Lower leg skin (tissue), 4 donors: ENCODE measurements at regions not wholly inside any gene's neighbourhood (a gene's known extent, or its start where the extent isn't known, plus 50 kb on each side); places are given as distances from the start of the nearest gene placed in this dataset.

Experiments
- DNase-seq, 2 donors: peaks; one replicate each; pipeline ENCODE4 v3.0.0-alpha.2; 2019; ENCODE audit warnings: low spot score in 2 of 2
- H3K4me3 ChIP-seq: fragments of 200-600 bp; sonication (generic); 2 replicates; pipeline ENCODE4 v1.5.1; 2017; ENCODE audit warnings: mild to moderate bottlenecking, low read depth; ENCODE audit not compliant: poor library complexity, severe bottlenecking
- CTCF ChIP-seq, 3 donors: fragments of 450-650 bp; IDR thresholded peaks; one replicate each; pipeline ENCODE4 v1.5.1; 2016; ENCODE audit warnings: antibody characterized with exemption in 3 of 3, mild to moderate bottlenecking in 3 of 3, moderate library complexity in 2 of 3
- POLR2A ChIP-seq, 2 donors: fragments of 450-650 bp; IDR thresholded peaks; one replicate each; pipeline ENCODE4 v1.6.1; 2016 to 2017; ENCODE audit warnings: antibody characterized with exemption in 2 of 2, mild to moderate bottlenecking in 1 of 2, moderate library complexity in 1 of 2
- WGBS, 2 donors: methylation state at CpG; one replicate each; pipeline ENCODE4 v1.1.5; 2018; 5-methylcytosine and 5-hydroxymethylcytosine counted together
- intact Hi-C: fragments of 100-400 bp; cut with DNase I; formaldehyde crosslinking; loops from one replicate; pipeline ENCODE4 v1.15.0; 2023; ENCODE audit warnings: low total_unique reads

DNA sequence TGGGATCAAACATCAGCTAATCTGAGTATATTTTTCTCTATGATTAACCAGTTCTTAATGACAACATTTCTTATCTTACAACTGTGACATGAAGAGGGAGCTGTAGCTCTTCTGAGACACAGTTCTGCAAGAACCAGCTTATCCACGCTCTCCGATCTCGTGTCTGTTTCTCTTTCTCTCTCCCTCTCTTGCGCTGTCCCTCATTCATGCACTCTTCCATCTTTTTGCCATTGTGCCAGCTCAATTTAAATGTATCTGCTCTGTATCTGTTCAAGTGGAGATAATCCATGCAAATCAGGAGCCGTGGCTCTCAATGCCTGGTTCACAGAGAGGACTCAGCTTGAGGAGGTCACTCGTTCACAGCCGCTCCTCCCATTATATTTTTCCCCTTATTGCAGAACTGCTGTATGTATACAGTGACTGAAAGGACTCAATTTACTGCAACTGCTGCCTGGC, 494.7 kb upstream of the ADGRL2 start:
- no peak overlapping the region for H3K4me3 ChIP-seq
- DNase-seq, result peak in 1 of 2 donors; percentile 12
- no peak for TF ChIP-seq POLR2A (IDR thresholded peaks at IDR 0.05)
- no peak for TF ChIP-seq CTCF (IDR thresholded peaks at IDR 0.05)
- 3 to 6% methylated on average over 7 of the region's 7 CpGs for WGBS, 2 donors
- intact Hi-C loops, result no loop called here

- DNase-seq, result no peak
- TF ChIP-seq CTCF (IDR thresholded peaks at IDR 0.05) (no peak), POLR2A (IDR thresholded peaks at IDR 0.05) (no peak)
- H3K4me3 ChIP-seq, result no peak overlapping the region
- intact Hi-C loops, result no loop called here
Observed at GRCh38 chr1:81304187-81304586, 496.5 kb upstream of the ADGRL2 start.

DNA sequence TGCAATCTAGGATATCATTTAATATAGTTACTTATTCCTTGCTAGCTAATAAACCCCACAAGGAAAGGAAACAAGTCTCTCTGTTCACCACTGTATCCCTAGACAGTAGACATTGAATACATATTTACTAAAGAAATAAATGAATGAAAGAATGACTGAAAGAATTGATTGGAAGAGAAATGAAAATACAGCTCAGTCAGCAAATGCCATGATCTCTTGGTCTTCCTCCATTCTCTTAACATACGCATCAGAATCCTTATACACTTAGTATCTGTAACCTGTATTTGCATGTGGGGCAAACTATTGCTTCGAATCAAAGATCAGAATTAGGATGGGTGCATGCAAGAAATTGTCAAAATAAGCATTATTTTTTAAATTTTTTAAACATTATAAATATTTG, 500.8 kb upstream of the ADGRL2 start:
- TF ChIP-seq POLR2A (IDR thresholded peaks at IDR 0.05) (no peak), CTCF (IDR thresholded peaks at IDR 0.05) (no peak)
- no peak overlapping the region for H3K4me3 ChIP-seq
- no peak for DNase-seq
- intact Hi-C loops, result no loop called here
- 88 to 91% methylated on average over 2 of the region's 2 CpGs for WGBS, 2 donors

DNA sequence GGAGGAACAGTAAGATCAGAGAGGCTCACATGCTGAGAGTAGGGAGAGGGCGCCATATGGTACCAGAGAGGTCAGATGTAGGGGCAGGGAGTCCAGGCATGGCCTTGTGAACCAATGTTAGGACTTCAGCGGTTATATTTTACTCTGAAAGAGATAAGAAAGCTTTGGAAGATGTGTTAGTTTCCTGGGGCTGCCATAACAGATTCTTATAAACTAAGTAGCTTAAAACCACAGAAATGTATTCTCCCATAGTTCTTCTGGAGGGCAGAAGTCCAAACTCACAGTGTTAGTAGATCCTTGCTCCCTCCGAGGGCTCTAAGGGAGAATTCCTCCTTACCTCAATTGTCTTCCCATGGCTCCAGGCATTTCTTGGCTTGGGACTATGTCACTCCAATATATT, 502.5 kb upstream of the ADGRL2 start:
- 87 to 94% methylated on average over 3 of the region's 3 CpGs for WGBS, 2 donors
- intact Hi-C loops, result no loop called here
- H3K4me3 ChIP-seq, result no peak overlapping the region
- DNase-seq, result no peak
- no peak for TF ChIP-seq CTCF (IDR thresholded peaks at IDR 0.05)
- no peak for TF ChIP-seq POLR2A (IDR thresholded peaks at IDR 0.05)

DNA sequence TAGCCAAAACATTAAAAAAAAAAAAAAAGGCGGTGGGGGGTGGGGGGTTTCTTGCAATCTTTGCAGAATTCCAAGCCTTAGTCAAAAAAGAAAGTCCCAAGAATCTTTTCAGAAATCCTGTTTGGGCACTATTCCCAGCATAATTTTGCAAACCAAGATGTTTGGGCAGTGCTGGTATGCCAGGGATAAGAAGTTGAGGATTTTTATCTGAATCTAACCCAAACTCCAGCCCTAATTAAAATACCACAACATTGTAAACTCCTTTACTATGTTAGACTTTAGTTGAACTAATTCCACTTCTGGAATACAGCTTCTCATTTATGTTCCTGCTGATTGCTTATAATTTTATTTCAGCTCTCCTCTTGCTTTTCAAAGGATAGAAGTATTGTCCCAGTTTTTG, 504.1 kb upstream of the ADGRL2 start:
- no peak overlapping the region for H3K4me3 ChIP-seq
- 24% methylated on average over 1 of the region's 1 CpG for WGBS, 2 donors
- no peak for DNase-seq
- TF ChIP-seq POLR2A (IDR thresholded peaks at IDR 0.05) (no peak), CTCF (IDR thresholded peaks at IDR 0.05) (no peak)
- intact Hi-C loops, result no loop called here

GRCh38 chr1:81290326-81290725, 510.4 kb upstream of the ADGRL2 start:
- no peak for TF ChIP-seq POLR2A (IDR thresholded peaks at IDR 0.05)
- no peak for TF ChIP-seq CTCF (IDR thresholded peaks at IDR 0.05)
- intact Hi-C loops, result no loop called here
- no peak for DNase-seq
- 86 to 92% methylated on average over 6 of the region's 6 CpGs for WGBS, 2 donors
- H3K4me3 ChIP-seq, result no peak overlapping the region
